GM21367 (cell line): ENCODE measurements at regions not wholly inside any gene's neighbourhood (a gene's known extent, or its start where the extent isn't known, plus 50 kb on each side); places are given as distances from the start of the nearest gene placed in this dataset.
"Not testable (repeated sequence)": the region's sequence is repeated elsewhere in the genome, so short reads cannot be mapped to it uniquely, and the experiment has no call there.

Experiments used
- ATAC-seq: cut with Tn5 transposase; IDR thresholded peaks from one replicate; pipeline ENCODE4 v1.9.1; 2021; ENCODE audit not compliant: unreplicated experiment

GRCh38 chr6:113018351-113019151 is 671.4 kb downstream of the RFPL4B start:
- ATAC-seq = no peak

- ATAC-seq = no peak
Measured at GRCh38 chr6:113019176-113019575, 672.0 kb downstream of the RFPL4B start.

GRCh38 chr6:113027780-113028179 is 680.6 kb downstream of the RFPL4B start:
- no peak for ATAC-seq

GRCh38 chr6:113029161-113029560 is 682.0 kb downstream of the RFPL4B start:
- ATAC-seq = not testable (repeated sequence)

- ATAC-seq = no peak
Measured at GRCh38 chr6:113031591-113032238, 684.6 kb downstream of the RFPL4B start.

- ATAC-seq = no peak
Measured at GRCh38 chr6:113039005-113039404, 691.9 kb downstream of the RFPL4B start.

- no peak for ATAC-seq
Measured at GRCh38 chr6:113047148-113047547, 700.0 kb downstream of the RFPL4B start.

- ATAC-seq = no peak
Measured at GRCh38 chr6:113047932-113048331, 700.8 kb downstream of the RFPL4B start.

GRCh38 chr6:113048741-113049140 is 701.6 kb downstream of the RFPL4B start:
- ATAC-seq = no peak

GRCh38 chr6:113049190-113049589 is 702.1 kb downstream of the RFPL4B start:
- ATAC-seq = no peak

GRCh38 chr6:113050010-113050858 is 703.1 kb downstream of the RFPL4B start:
- ATAC-seq = no peak

- no peak for ATAC-seq
Measured at GRCh38 chr6:113050979-113051378, 703.8 kb downstream of the RFPL4B start.

GRCh38 chr6:113052506-113052905 is 705.4 kb downstream of the RFPL4B start:
- ATAC-seq = no peak

- ATAC-seq = no peak
Measured at GRCh38 chr6:113055061-113055460, 707.9 kb downstream of the RFPL4B start.

- ATAC-seq = no peak
Measured at GRCh38 chr6:113055998-113056397, 708.9 kb downstream of the RFPL4B start.

GRCh38 chr6:113057567-113058053 is 710.5 kb downstream of the RFPL4B start:
- ATAC-seq = no peak

- ATAC-seq = no peak
Measured at GRCh38 chr6:113060664-113061063, 713.5 kb downstream of the RFPL4B start.

GRCh38 chr6:113065611-113066010 is 718.5 kb downstream of the RFPL4B start:
- no peak for ATAC-seq

- ATAC-seq = no peak
Measured at GRCh38 chr6:113067612-113068275, 720.6 kb downstream of the RFPL4B start.

GRCh38 chr6:113068570-113068969 is 721.4 kb downstream of the RFPL4B start:
- ATAC-seq = no peak

- ATAC-seq = not testable (repeated sequence)
Measured at GRCh38 chr6:113070681-113071080, 723.6 kb downstream of the RFPL4B start.
